Fibroblast of lung (primary cell): ENCODE measurements at regions not wholly inside any gene's neighbourhood (a gene's known extent, or its start where the extent isn't known, plus 50 kb on each side); places are given as distances from the start of the nearest gene placed in this dataset.

Experiments used
- CTCF ChIP-seq, 2 donors: IDR thresholded peaks in 1 of 2; conservative IDR thresholded peaks in 1 of 2; 1 replicate in 1 of 2; 2 replicates in 1 of 2; pipeline ENCODE4 v1.5.1; 2011 to 2012; ENCODE audit warnings: low read length in 2 of 2, control low read depth in 1 of 2, inconsistent platforms in 1 of 2, low read depth in 1 of 2, mild to moderate bottlenecking in 1 of 2
- EZH2 ChIP-seq: IDR thresholded peaks from 2 replicates; pipeline ENCODE4 v1.5.1; 2012; ENCODE audit warnings: low read length, control low read depth, mild to moderate bottlenecking; ENCODE audit errors: missing control alignments

GRCh38 chr1:73009311-73009710 is 727.0 kb upstream of the NEGR1 start:
- TF ChIP-seq CTCF (conservative IDR thresholded peaks at IDR 0.05 in 1 of 2, IDR thresholded peaks at IDR 0.05 in 1 of 2; ENCODE audit: low read depth in 1 of 2, low read length in 2 of 2) (no peak), EZH2 (no peak)
